ENCODE measurements at regions not wholly inside any gene's neighbourhood (a gene's known extent, or its start where the extent isn't known, plus 50 kb on each side); places are given as distances from the start of the nearest gene placed in this dataset.

DNA sequence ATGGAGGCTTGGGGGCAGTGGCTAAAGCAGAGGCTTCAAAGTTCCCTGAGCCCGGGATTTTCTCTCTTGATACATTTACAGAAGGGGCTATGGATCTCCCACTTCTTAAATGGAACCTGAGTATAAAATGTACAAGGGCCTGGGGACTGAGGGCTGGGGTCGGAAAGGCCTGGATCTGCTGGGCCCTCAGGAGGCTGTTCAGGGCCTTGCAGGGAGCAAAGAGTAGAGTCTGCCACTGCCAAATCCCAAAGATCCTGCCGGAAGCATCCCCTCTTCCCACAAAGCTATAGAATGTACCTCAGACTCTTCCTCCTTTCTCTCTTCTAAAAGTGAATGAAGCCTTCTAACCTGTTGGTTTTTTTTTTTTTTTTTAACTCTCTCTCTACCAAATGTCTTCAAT lies 59.8 kb upstream of the ARHGEF3 start:
- TF ChIP-seq BHLHE40 (IDR thresholded peaks at IDR 0.05; ENCODE audit: low read depth, low read length) = no peak
- TF ChIP-seq, protein P1, sequence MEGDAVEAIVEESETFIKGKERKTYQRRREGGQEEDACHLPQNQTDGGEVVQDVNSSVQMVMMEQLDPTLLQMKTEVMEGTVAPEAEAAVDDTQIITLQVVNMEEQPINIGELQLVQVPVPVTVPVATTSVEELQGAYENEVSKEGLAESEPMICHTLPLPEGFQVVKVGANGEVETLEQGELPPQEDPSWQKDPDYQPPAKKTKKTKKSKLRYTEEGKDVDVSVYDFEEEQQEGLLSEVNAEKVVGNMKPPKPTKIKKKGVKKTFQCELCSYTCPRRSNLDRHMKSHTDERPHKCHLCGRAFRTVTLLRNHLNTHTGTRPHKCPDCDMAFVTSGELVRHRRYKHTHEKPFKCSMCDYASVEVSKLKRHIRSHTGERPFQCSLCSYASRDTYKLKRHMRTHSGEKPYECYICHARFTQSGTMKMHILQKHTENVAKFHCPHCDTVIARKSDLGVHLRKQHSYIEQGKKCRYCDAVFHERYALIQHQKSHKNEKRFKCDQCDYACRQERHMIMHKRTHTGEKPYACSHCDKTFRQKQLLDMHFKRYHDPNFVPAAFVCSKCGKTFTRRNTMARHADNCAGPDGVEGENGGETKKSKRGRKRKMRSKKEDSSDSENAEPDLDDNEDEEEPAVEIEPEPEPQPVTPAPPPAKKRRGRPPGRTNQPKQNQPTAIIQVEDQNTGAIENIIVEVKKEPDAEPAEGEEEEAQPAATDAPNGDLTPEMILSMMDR (IDR thresholded peaks at IDR 0.05) = no peak
- TF ChIP-seq POLR2A (IDR thresholded peaks at IDR 0.05; ENCODE audit: low read length) = no peak
- no peak for TF ChIP-seq RCOR1 (IDR thresholded peaks at IDR 0.05; ENCODE audit: low read depth, low read length)
- TF ChIP-seq HOXA7 (CRISPR knock-in tag; IDR thresholded peaks at IDR 0.05) = no peak
- TF ChIP-seq, protein P2, sequence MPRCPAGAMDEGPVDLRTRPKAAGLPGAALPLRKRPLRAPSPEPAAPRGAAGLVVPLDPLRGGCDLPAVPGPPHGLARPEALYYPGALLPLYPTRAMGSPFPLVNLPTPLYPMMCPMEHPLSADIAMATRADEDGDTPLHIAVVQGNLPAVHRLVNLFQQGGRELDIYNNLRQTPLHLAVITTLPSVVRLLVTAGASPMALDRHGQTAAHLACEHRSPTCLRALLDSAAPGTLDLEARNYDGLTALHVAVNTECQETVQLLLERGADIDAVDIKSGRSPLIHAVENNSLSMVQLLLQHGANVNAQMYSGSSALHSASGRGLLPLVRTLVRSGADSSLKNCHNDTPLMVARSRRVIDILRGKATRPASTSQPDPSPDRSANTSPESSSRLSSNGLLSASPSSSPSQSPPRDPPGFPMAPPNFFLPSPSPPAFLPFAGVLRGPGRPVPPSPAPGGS (IDR thresholded peaks at IDR 0.05) = no peak
